ENCODE measurements at regions not wholly inside any gene's neighbourhood (a gene's known extent, or its start where the extent isn't known, plus 50 kb on each side); places are given as distances from the start of the nearest gene placed in this dataset.

DNA sequence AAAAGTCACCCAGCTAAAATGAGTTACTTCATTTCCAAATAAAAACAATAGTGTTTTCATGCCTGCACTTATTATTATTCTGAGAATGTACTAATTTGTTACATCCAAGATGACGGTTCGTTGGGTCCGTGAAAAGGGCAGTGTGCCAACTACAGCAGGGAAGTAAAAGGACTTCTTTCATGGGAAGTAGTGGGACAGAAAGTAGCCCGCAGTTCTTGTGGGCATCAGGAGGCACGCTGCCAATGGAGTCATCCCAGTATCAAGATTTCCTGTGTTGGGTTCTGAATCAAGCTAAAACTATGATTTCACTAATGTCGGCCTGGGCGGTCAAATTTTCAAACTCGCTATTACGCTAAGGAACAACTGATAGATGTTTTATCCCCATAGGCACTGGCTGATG lies 254.5 kb upstream of the SOX2 start:
- no peak for TF ChIP-seq POLR2A (IDR thresholded peaks at IDR 0.05)
- TF ChIP-seq, protein P1, sequence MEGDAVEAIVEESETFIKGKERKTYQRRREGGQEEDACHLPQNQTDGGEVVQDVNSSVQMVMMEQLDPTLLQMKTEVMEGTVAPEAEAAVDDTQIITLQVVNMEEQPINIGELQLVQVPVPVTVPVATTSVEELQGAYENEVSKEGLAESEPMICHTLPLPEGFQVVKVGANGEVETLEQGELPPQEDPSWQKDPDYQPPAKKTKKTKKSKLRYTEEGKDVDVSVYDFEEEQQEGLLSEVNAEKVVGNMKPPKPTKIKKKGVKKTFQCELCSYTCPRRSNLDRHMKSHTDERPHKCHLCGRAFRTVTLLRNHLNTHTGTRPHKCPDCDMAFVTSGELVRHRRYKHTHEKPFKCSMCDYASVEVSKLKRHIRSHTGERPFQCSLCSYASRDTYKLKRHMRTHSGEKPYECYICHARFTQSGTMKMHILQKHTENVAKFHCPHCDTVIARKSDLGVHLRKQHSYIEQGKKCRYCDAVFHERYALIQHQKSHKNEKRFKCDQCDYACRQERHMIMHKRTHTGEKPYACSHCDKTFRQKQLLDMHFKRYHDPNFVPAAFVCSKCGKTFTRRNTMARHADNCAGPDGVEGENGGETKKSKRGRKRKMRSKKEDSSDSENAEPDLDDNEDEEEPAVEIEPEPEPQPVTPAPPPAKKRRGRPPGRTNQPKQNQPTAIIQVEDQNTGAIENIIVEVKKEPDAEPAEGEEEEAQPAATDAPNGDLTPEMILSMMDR (IDR thresholded peaks at IDR 0.05) = no peak
- TF ChIP-seq POLR2AphosphoS5 (IDR thresholded peaks at IDR 0.05) = no peak
